BE2C (cell line): ENCODE measurements at regions not wholly inside any gene's neighbourhood (a gene's known extent, or its start where the extent isn't known, plus 50 kb on each side); places are given as distances from the start of the nearest gene placed in this dataset.

Source experiments
- DNase-seq: peaks from one replicate; pipeline ENCODE4 v3.0.0-alpha.2; 2020
- H3K27me3 ChIP-seq: fragments of 250-450 bp; sonication (Bioruptor Pico); 2 replicates; pipeline ENCODE4 v1.5.1; 2020; ENCODE audit warnings: mild to moderate bottlenecking
- H3K36me3 ChIP-seq: fragments of 250-450 bp; sonication (Bioruptor Pico); 2 replicates; pipeline ENCODE4 v1.5.1; 2020; ENCODE audit warnings: mild to moderate bottlenecking
- H3K4me1 ChIP-seq: fragments of 250-450 bp; sonication (Bioruptor Pico); 2 replicates; pipeline ENCODE4 v1.5.1; 2020
- H3K4me3 ChIP-seq: 2 replicates; pipeline ENCODE4 v1.5.1; 2011; ENCODE audit warnings: low read depth, low read length
- H3K9me3 ChIP-seq: fragments of 250-450 bp; sonication (Bioruptor Pico); 2 replicates; pipeline ENCODE4 v1.5.1; 2020
- TF ChIP-seq, protein P1 (sequence below): IDR thresholded peaks from 2 replicates; pipeline ENCODE4 v1.5.1; 2012; ENCODE audit warnings: mild to moderate bottlenecking, low read depth, low read length

DNA sequence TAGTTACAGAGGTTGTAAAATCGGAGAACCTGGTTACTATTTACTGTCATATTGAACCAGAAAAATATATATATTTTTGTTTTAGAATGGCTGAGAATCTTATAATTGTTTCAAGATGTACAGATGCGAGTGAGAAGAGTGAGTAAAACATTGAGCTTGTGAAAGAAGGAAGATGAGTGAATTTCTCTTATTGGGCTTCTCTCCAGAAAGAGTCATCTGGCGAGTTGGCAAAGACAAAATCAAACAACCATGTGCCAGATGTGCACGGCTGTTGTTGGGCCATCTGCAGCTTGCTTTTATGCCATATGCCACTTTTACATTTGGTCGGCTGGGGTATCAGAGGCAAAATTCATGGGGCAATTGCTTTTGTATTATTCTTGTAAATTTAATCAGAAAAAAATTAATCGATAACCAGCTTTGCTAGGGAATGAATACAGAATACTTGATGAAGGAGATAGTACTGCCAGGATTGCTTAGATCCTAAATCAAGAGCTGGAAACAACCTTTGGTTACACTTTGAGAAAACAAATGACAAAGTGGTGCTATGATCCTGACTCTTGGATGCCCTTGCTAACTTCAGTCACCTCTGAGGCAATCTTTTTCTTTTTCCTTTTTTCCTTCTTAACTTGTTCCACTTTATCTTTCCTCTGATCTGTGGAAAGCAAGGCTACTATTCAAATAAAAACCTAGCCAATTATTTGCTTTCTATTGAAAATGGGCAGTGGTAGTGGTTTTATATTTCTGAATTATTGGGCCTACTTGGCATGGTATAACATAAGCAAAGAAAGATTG lies 97.1 kb upstream of the GRIK2 start:
- TF ChIP-seq, protein P1, sequence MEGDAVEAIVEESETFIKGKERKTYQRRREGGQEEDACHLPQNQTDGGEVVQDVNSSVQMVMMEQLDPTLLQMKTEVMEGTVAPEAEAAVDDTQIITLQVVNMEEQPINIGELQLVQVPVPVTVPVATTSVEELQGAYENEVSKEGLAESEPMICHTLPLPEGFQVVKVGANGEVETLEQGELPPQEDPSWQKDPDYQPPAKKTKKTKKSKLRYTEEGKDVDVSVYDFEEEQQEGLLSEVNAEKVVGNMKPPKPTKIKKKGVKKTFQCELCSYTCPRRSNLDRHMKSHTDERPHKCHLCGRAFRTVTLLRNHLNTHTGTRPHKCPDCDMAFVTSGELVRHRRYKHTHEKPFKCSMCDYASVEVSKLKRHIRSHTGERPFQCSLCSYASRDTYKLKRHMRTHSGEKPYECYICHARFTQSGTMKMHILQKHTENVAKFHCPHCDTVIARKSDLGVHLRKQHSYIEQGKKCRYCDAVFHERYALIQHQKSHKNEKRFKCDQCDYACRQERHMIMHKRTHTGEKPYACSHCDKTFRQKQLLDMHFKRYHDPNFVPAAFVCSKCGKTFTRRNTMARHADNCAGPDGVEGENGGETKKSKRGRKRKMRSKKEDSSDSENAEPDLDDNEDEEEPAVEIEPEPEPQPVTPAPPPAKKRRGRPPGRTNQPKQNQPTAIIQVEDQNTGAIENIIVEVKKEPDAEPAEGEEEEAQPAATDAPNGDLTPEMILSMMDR = no peak
- H3K27me3 ChIP-seq = no peaks in the 10 kb centered on the region
- DNase-seq = peak; percentile 49
- no peak overlapping the region for H3K4me3 ChIP-seq
- H3K4me1 ChIP-seq = no peaks in the 10 kb centered on the region
- no peaks in the 10 kb centered on the region for H3K9me3 ChIP-seq
- no peaks in the 10 kb centered on the region for H3K36me3 ChIP-seq

DNA sequence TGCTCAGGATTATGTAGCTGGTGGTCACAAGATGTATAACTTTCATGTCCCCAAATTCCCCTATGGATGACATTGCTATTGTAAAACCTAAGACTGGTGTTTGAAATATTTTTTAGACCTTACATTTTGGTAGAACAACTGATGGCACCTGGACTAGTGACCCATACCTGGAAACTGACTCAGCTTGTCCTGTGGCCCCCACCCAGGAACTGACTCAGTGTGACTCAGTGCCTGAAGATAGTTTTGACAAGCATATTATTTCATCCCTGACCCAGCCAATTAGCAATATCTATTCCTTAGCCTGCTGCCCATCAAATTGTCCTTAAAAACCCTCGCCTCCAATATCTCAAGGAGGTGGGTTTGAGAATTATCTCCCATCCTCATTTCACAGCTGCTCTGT lies 90.9 kb upstream of the GRIK2 start:
- TF ChIP-seq, protein P1 = no peak
- no peaks in the 10 kb centered on the region for H3K4me1 ChIP-seq

DNA sequence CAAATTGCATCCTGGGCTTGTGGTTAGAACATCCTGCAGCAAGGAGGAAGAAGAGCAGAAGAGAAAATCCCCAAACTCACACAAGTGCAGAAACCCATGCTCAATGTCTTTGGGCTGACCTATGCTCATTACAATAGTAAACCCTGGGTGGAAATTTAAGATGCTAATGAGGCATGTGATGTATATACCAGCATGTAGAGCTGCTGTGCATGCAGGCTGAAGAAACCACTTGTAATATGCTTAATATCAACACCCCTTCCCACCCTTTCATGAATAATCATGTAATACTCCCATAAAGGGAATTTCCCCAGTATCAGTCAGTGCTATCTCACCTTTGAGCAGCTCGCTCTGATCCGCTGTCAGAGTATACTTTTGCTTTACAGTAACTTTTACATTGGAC lies 90.0 kb upstream of the GRIK2 start:
- no peak for DNase-seq
- Histone ChIP-seq H3K4me1 (no peaks in the 10 kb centered on the region), H3K4me3 (no peak overlapping the region), H3K27me3 (no peaks in the 10 kb centered on the region), H3K36me3 (no peaks in the 10 kb centered on the region), H3K9me3 (no peaks in the 10 kb centered on the region)
- TF ChIP-seq, protein P1 = no peak

More for the DNA sequence above, 90.9 kb upstream of the GRIK2 start:
- Histone ChIP-seq H3K27me3 (no peaks in the 10 kb centered on the region), H3K4me3 (no peak overlapping the region), H3K9me3 (no peaks in the 10 kb centered on the region), H3K36me3 (no peaks in the 10 kb centered on the region)
- no peak for DNase-seq

DNA sequence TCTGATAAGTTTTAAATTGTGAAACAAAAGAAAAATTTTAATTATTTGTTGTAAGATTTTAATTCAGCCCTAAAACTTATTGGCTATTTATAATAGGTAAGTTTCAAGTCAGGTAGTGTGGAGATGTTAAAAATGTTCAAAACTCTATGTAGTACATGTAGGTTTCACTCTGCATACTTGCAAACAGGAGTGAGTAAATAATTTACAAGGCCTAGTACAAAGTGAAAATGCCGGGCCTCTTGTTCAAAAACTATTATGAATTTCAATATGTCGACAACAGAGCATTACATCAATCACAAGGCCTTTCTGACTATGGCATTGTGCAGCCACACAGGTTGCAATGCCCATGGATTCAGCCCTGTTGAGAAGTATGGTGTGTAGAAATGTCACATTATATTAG lies 80.9 kb upstream of the GRIK2 start:
- no peak for DNase-seq
- Histone ChIP-seq H3K27me3 (no peaks in the 10 kb centered on the region), H3K4me1 (no peaks in the 10 kb centered on the region), H3K4me3 (no peak overlapping the region), H3K36me3 (no peaks in the 10 kb centered on the region), H3K9me3 (no peaks in the 10 kb centered on the region)
- TF ChIP-seq, protein P1 = no peak

DNA sequence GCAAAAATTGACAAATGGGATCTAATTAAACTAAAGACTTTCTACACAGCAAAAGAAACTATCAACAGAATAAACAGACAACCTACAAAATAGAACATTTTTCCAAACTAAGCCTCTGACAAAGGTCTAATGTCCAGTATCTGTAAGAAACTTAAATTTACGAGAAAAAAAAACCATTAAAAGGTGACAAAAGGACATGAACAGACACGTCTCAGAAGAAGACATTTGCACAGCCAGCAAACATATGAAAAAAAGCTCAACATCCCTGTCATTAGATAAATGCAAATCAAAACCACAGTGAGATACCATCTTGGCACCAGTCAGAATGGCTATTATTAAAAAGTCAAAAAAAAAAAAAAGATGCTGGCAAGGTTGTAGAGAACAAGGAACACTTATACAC lies 70.6 kb upstream of the GRIK2 start:
- Histone ChIP-seq H3K36me3 (no peaks in the 10 kb centered on the region), H3K27me3 (no peaks in the 10 kb centered on the region), H3K9me3 (no peaks in the 10 kb centered on the region), H3K4me1 (no peaks in the 10 kb centered on the region), H3K4me3 (no peak overlapping the region)
- no peak for DNase-seq
- TF ChIP-seq, protein P1 = no peak

DNA sequence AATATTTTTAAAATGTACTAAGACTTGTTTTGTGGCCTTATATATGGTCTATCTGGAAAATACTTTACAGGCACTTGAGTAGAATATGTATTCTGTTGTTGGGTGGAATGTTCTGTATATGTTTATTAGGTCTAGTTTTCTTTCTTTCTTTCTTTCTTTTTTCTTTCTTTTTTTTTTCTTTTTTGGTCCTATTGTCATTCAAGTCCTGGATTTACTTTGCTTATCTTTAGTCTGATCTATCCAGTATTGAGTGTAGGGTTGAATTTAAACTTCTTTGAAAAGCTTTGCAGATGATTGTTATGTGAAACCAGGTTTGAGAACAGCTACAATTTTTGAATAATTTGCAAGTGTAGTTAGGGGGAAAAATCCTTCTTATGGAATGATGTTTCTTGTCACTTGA lies 67.1 kb upstream of the GRIK2 start:
- H3K4me1 ChIP-seq = no peaks in the 10 kb centered on the region
- no peak overlapping the region for H3K4me3 ChIP-seq
- no peaks in the 10 kb centered on the region for H3K27me3 ChIP-seq
- DNase-seq = no peak
- H3K36me3 ChIP-seq = no peaks in the 10 kb centered on the region
- no peaks in the 10 kb centered on the region for H3K9me3 ChIP-seq
- TF ChIP-seq, protein P1 = no peak
